CD14-positive monocyte (primary cell): ENCODE measurements at regions not wholly inside any gene's neighbourhood (a gene's known extent, or its start where the extent isn't known, plus 50 kb on each side); places are given as distances from the start of the nearest gene placed in this dataset.

Source experiments
- DNase-seq, 3 donors: peaks; one replicate each; pipeline ENCODE4 v3.0.0-alpha.2; 2011 to 2022
- H2AFZ ChIP-seq: 2 replicates; pipeline ENCODE4 v1.6.0; 2012; ENCODE audit warnings: mild to moderate bottlenecking, low read depth, low read length, inconsistent platforms; ENCODE audit not compliant: insufficient read depth, poor library complexity, severe bottlenecking
- H3K27ac ChIP-seq, 2 donors: 1 replicate in 1 of 2; 2 replicates in 1 of 2; pipeline ENCODE4 v1.5.1; 2012 to 2013; ENCODE audit warnings: low read length in 2 of 2, control low read depth in 1 of 2, inconsistent platforms in 1 of 2, low read depth in 1 of 2, mild to moderate bottlenecking in 1 of 2
- H3K27me3 ChIP-seq, 2 donors: one replicate each; pipeline versions ENCODE4 v1.6.0 to v1.6.1; 2011 to 2013; ENCODE audit warnings: low read length in 2 of 2; ENCODE audit not compliant: control insufficient read depth in 2 of 2, insufficient read depth in 2 of 2
- H3K36me3 ChIP-seq, 2 donors: replicated peaks in 1 of 2; 1 replicate in 1 of 2; 2 replicates in 1 of 2; pipeline versions ENCODE4 v1.5.1 to v1.6.1; 2012 to 2013; ENCODE audit warnings: low read length in 2 of 2, control low read depth in 1 of 2, inconsistent platforms in 1 of 2, mild to moderate bottlenecking in 1 of 2; ENCODE audit not compliant: insufficient read depth in 2 of 2, control insufficient read depth in 1 of 2
- H3K4me1 ChIP-seq, 2 donors: 1 replicate in 1 of 2; 2 replicates in 1 of 2; pipeline versions ENCODE4 v1.5.1 to v1.6.1; 2012 to 2013; ENCODE audit warnings: low read length in 2 of 2, control low read depth in 1 of 2, inconsistent platforms in 1 of 2, mild to moderate bottlenecking in 1 of 2, moderate library complexity in 1 of 2; ENCODE audit not compliant: insufficient read depth in 2 of 2, control insufficient read depth in 1 of 2
- H3K4me2 ChIP-seq: replicated peaks from 2 replicates; pipeline ENCODE3; 2012; ENCODE audit warnings: low read length, moderate library complexity, mild to moderate bottlenecking; ENCODE audit not compliant: poor library complexity, severe bottlenecking; ENCODE audit errors: extremely low read depth
- H3K4me3 ChIP-seq, 3 experiments: fragments of 200-600 bp in 1 of 3; sonication (generic) in 1 of 3; replicated peaks in 1 of 3; 1 replicate in 2 of 3; 2 replicates in 1 of 3; pipeline ENCODE4 v1.5.1; 2011 to 2013; ENCODE audit warnings: low read length in 3 of 3, mild to moderate bottlenecking in 3 of 3, control low read depth in 2 of 3, low read depth in 2 of 3, inconsistent platforms in 1 of 3, moderate library complexity in 1 of 3
- H3K79me2 ChIP-seq: 2 replicates; pipeline ENCODE4 v1.6.0; 2012; ENCODE audit warnings: mild to moderate bottlenecking, control low read depth, inconsistent platforms, low read length, moderate library complexity; ENCODE audit not compliant: insufficient read depth
- H3K9ac ChIP-seq: 2 replicates; pipeline ENCODE4 v1.6.0; 2017; ENCODE audit warnings: low read length, mild to moderate bottlenecking; ENCODE audit not compliant: insufficient read depth, poor library complexity, severe bottlenecking
- H3K9me3 ChIP-seq, 2 donors: replicated peaks in 1 of 2; 1 replicate in 1 of 2; 2 replicates in 1 of 2; pipeline versions ENCODE4 v1.5.1 to v1.6.1; 2012 to 2013; ENCODE audit warnings: low read length in 2 of 2, control low read depth in 1 of 2; ENCODE audit not compliant: control insufficient read depth in 1 of 2, insufficient read depth in 1 of 2
- H4K20me1 ChIP-seq: 2 replicates; pipeline ENCODE4 v1.6.0; 2012; ENCODE audit warnings: mild to moderate bottlenecking, low read length, control low read depth, moderate library complexity; ENCODE audit not compliant: insufficient read depth
- H3K27ac Mint-ChIP-seq, 7 donors: one replicate each; pipeline ENCODE4 v1.8.0; 2020; ENCODE audit warnings: mild to moderate bottlenecking in 7 of 7, mixed read lengths in 7 of 7, moderate library complexity in 6 of 7, inconsistent platforms in 2 of 7
- H3K27me3 Mint-ChIP-seq, 3 donors: one replicate each; pipeline ENCODE4 v1.8.0; 2021 to 2022; ENCODE audit warnings: low read depth in 3 of 3, mild to moderate bottlenecking in 3 of 3, mixed read lengths in 3 of 3, moderate library complexity in 3 of 3, inconsistent platforms in 1 of 3
- H3K36me3 Mint-ChIP-seq, 2 donors: one replicate each; pipeline ENCODE4 v1.8.0; 2020; ENCODE audit warnings: mixed read lengths in 2 of 2, inconsistent platforms in 1 of 2, mild to moderate bottlenecking in 1 of 2
- H3K4me1 Mint-ChIP-seq: one replicate; pipeline ENCODE4 v1.8.0; 2020; ENCODE audit warnings: mild to moderate bottlenecking, mixed read lengths
- H3K4me3 Mint-ChIP-seq, 2 donors: one replicate each; pipeline ENCODE4 v1.8.0; 2020; ENCODE audit warnings: mild to moderate bottlenecking in 2 of 2, mixed read lengths in 2 of 2, moderate library complexity in 1 of 2
- H3K9me3 Mint-ChIP-seq, 7 donors: one replicate each; pipeline ENCODE4 v1.8.0; 2020 to 2022; ENCODE audit warnings: mixed read lengths in 7 of 7, mild to moderate bottlenecking in 6 of 7, moderate library complexity in 6 of 7, inconsistent platforms in 2 of 7
- CTCF ChIP-seq: fragments of 200-600 bp; IDR thresholded peaks from one replicate; pipeline ENCODE4 v1.8.0; 2022; ENCODE audit warnings: antibody characterized with exemption, mild to moderate bottlenecking
- WGBS: methylation state at CpG from one replicate; pipeline ENCODE4 v1.1.5; 2013; ENCODE audit warnings: missing lambda C conversion rate; ENCODE audit not compliant: insufficient coverage; 5-methylcytosine and 5-hydroxymethylcytosine counted together
- intact Hi-C, 2 donors: fragments of 100-400 bp; cut with micrococcal nuclease; formaldehyde crosslinking; loops; one replicate each; pipeline versions ENCODE4 v1.15.0 to v1.15.1; 2023

- H3K27ac Mint-ChIP-seq = no peak overlapping the region
- H4K20me1 ChIP-seq = no peaks in the 10 kb centered on the region
- H3K4me3 ChIP-seq = no peak overlapping the region
- intact Hi-C loops = no loop called here
- no peaks in the 10 kb centered on the region for H3K27me3 Mint-ChIP-seq
- H3K27ac ChIP-seq = no peak overlapping the region
- H3K9me3 ChIP-seq = no peaks in the 10 kb centered on the region
- no peak for DNase-seq
- peaks cover 0 to 13% of the 10 kb centered on the region in 2 donors for H3K4me1 ChIP-seq
- H3K36me3 ChIP-seq = no peaks in the 10 kb centered on the region
- peaks cover 8% of the 10 kb centered on the region for H3K4me1 Mint-ChIP-seq
- no peak overlapping the region for H3K4me2 ChIP-seq
- H3K27me3 ChIP-seq = no peaks in the 10 kb centered on the region
- no peak overlapping the region for H3K9ac ChIP-seq
- H3K4me3 Mint-ChIP-seq = no peak overlapping the region
- no peaks in the 10 kb centered on the region for H3K79me2 ChIP-seq
- H3K9me3 Mint-ChIP-seq = peaks cover 0 to 2% (median 0%) of the 10 kb centered on the region in 7 donors
- no peaks in the 10 kb centered on the region for H3K36me3 Mint-ChIP-seq
- 100% methylated on average over 1 of the region's 3 CpGs for WGBS
- H2AFZ ChIP-seq = no peak overlapping the region
- TF ChIP-seq CTCF = no peak
Measured at GRCh38 chr12:77387214-77387613, 321.8 kb upstream of the E2F7 start.

GRCh38 chr12:77384941-77385340 lies 319.6 kb upstream of the E2F7 start:
- H3K4me2 ChIP-seq = no peak overlapping the region
- H3K79me2 ChIP-seq = no peaks in the 10 kb centered on the region
- peaks cover 0 to 3% (median 0%) of the 10 kb centered on the region in 3 donors for H3K27me3 Mint-ChIP-seq
- WGBS = no CpG with 5 or more reads among the region's 3 CpGs
- no peak overlapping the region for H3K4me3 ChIP-seq
- intact Hi-C loops = no loop called here
- H3K4me1 Mint-ChIP-seq = peaks cover 12% of the 10 kb centered on the region
- no peak overlapping the region for H3K27ac Mint-ChIP-seq
- no peak overlapping the region for H2AFZ ChIP-seq
- DNase-seq = no peak
- no peaks in the 10 kb centered on the region for H3K9me3 ChIP-seq
- no peaks in the 10 kb centered on the region for H4K20me1 ChIP-seq
- no peak overlapping the region for H3K4me3 Mint-ChIP-seq
- H3K9me3 Mint-ChIP-seq = peaks cover 0 to 2% (median 0%) of the 10 kb centered on the region in 7 donors
- no peaks in the 10 kb centered on the region for H3K36me3 ChIP-seq
- H3K27me3 ChIP-seq = no peaks in the 10 kb centered on the region
- H3K4me1 ChIP-seq = peaks cover 0 to 18% of the 10 kb centered on the region in 2 donors
- no peak for TF ChIP-seq CTCF
- H3K27ac ChIP-seq = no peak overlapping the region
- H3K9ac ChIP-seq = no peak overlapping the region
- no peaks in the 10 kb centered on the region for H3K36me3 Mint-ChIP-seq
